ENCODE measurements at regions not wholly inside any gene's neighbourhood (a gene's known extent, or its start where the extent isn't known, plus 50 kb on each side); places are given as distances from the start of the nearest gene placed in this dataset.

DNA sequence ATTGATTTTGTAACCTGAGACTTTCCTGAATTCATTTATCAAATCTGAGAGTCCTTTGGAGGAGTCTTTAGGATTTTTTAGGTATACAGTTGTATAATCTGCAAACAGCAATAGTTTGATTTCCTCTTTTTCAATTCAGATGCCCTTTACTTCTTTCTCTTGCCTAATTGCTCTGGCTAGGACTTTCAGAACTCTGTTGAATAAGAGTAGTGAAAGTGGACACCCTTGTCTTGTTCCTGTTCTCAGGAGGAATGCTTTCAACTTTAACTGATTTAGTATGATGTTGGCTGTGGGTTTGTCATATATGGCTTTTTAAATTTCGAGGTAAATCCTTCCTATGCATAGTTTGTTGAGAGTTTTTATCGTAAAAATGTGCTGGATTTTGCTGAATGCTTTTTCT lies 227.4 kb downstream of the CSNK2A3 start (continued):
- no peak for TF ChIP-seq NFE2L1 (CRISPR knock-in tag; IDR thresholded peaks at IDR 0.05)
- TF ChIP-seq, protein P1, sequence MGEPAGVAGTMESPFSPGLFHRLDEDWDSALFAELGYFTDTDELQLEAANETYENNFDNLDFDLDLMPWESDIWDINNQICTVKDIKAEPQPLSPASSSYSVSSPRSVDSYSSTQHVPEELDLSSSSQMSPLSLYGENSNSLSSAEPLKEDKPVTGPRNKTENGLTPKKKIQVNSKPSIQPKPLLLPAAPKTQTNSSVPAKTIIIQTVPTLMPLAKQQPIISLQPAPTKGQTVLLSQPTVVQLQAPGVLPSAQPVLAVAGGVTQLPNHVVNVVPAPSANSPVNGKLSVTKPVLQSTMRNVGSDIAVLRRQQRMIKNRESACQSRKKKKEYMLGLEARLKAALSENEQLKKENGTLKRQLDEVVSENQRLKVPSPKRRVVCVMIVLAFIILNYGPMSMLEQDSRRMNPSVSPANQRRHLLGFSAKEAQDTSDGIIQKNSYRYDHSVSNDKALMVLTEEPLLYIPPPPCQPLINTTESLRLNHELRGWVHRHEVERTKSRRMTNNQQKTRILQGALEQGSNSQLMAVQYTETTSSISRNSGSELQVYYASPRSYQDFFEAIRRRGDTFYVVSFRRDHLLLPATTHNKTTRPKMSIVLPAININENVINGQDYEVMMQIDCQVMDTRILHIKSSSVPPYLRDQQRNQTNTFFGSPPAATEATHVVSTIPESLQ (CRISPR knock-in tag; IDR thresholded peaks at IDR 0.05): no peak
- TF ChIP-seq, protein P2, sequence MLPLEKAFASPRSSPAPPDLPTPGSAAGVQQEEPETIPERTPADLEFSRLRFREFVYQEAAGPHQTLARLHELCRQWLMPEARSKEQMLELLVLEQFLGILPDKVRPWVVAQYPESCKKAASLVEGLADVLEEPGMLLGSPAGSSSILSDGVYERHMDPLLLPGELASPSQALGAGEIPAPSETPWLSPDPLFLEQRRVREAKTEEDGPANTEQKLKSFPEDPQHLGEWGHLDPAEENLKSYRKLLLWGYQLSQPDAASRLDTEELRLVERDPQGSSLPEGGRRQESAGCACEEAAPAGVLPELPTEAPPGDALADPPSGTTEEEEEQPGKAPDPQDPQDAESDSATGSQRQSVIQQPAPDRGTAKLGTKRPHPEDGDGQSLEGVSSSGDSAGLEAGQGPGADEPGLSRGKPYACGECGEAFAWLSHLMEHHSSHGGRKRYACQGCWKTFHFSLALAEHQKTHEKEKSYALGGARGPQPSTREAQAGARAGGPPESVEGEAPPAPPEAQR (CRISPR knock-in tag; IDR thresholded peaks at IDR 0.05): no peak

DNA sequence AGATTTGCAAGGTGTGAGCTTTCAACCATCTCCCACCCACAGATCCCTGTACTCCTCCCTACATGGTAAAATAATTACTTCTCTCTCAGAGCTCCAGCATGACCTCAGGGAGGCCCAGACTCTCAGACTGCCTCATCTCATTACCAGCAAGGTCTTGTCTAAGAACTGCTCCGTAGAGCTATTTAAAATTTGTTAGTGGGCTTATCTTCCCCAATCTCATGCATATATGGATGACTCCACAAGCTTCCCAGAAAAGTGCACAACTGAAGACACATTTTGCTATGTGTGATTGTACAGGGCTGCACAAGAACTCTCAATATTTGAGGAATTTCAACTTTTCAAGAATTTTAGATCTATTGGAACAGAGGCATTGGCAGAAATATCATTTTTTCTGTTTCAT lies 230.3 kb downstream of the CSNK2A3 start:
- Mint-ChIP-seq H3K36me3 (no peaks in the 10 kb centered on the region), H3K9me3 (no peaks in the 10 kb centered on the region), H3K27ac (no peak overlapping the region), H3K27me3 (ENCODE audit: low read depth) (peaks cover 16% of the 10 kb centered on the region), H3K4me1 (peaks cover 19% of the 10 kb centered on the region), H3K4me3 (no peak overlapping the region)
- ChIA-PET CTCF (interaction anchor here (1.1 to 1.3 kb wide), 2 partner anchors 42 to 95 kb away, joined by 4 read pairs; no protein-coding TSS in a partner anchor), POLR2A (no interaction called here)
- TF ChIP-seq, protein P3, sequence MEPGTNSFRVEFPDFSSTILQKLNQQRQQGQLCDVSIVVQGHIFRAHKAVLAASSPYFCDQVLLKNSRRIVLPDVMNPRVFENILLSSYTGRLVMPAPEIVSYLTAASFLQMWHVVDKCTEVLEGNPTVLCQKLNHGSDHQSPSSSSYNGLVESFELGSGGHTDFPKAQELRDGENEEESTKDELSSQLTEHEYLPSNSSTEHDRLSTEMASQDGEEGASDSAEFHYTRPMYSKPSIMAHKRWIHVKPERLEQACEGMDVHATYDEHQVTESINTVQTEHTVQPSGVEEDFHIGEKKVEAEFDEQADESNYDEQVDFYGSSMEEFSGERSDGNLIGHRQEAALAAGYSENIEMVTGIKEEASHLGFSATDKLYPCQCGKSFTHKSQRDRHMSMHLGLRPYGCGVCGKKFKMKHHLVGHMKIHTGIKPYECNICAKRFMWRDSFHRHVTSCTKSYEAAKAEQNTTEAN (CRISPR knock-in tag; IDR thresholded peaks at IDR 0.05): no peak
- no peak for TF ChIP-seq ESRRA (CRISPR knock-in tag; IDR thresholded peaks at IDR 0.05; ENCODE audit: borderline replicate concordance)
- no peak for TF ChIP-seq IRF2 (CRISPR knock-in tag; IDR thresholded peaks at IDR 0.05; ENCODE audit: borderline replicate concordance, low read depth)
- TF ChIP-seq SOX15 (CRISPR knock-in tag; IDR thresholded peaks at IDR 0.05): no peak
- TF ChIP-seq, protein P4, sequence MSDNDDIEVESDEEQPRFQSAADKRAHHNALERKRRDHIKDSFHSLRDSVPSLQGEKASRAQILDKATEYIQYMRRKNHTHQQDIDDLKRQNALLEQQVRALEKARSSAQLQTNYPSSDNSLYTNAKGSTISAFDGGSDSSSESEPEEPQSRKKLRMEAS (CRISPR knock-in tag; IDR thresholded peaks at IDR 0.05): no peak
- TF ChIP-seq FOXJ3 (CRISPR knock-in tag; IDR thresholded peaks at IDR 0.05; ENCODE audit: borderline replicate concordance): no peak
- TF ChIP-seq TCF7 (CRISPR knock-in tag; IDR thresholded peaks at IDR 0.05; ENCODE audit: low read depth): no peak
- no peak for TF ChIP-seq RELA (CRISPR knock-in tag; IDR thresholded peaks at IDR 0.05; ENCODE audit: borderline replicate concordance)
- TF ChIP-seq SP1 (CRISPR knock-in tag; conservative IDR thresholded peaks at IDR 0.05): no peak
- TF ChIP-seq MXD4 (CRISPR knock-in tag; IDR thresholded peaks at IDR 0.05; ENCODE audit: borderline replicate concordance): no peak
- no peak for TF ChIP-seq GABPB1 (CRISPR knock-in tag; IDR thresholded peaks at IDR 0.05)
- TF ChIP-seq, protein P5, sequence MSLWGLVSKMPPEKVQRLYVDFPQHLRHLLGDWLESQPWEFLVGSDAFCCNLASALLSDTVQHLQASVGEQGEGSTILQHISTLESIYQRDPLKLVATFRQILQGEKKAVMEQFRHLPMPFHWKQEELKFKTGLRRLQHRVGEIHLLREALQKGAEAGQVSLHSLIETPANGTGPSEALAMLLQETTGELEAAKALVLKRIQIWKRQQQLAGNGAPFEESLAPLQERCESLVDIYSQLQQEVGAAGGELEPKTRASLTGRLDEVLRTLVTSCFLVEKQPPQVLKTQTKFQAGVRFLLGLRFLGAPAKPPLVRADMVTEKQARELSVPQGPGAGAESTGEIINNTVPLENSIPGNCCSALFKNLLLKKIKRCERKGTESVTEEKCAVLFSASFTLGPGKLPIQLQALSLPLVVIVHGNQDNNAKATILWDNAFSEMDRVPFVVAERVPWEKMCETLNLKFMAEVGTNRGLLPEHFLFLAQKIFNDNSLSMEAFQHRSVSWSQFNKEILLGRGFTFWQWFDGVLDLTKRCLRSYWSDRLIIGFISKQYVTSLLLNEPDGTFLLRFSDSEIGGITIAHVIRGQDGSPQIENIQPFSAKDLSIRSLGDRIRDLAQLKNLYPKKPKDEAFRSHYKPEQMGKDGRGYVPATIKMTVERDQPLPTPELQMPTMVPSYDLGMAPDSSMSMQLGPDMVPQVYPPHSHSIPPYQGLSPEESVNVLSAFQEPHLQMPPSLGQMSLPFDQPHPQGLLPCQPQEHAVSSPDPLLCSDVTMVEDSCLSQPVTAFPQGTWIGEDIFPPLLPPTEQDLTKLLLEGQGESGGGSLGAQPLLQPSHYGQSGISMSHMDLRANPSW (CRISPR knock-in tag; conservative IDR thresholded peaks at IDR 0.05; ENCODE audit: low read depth): no peak
- TF ChIP-seq, protein P6, sequence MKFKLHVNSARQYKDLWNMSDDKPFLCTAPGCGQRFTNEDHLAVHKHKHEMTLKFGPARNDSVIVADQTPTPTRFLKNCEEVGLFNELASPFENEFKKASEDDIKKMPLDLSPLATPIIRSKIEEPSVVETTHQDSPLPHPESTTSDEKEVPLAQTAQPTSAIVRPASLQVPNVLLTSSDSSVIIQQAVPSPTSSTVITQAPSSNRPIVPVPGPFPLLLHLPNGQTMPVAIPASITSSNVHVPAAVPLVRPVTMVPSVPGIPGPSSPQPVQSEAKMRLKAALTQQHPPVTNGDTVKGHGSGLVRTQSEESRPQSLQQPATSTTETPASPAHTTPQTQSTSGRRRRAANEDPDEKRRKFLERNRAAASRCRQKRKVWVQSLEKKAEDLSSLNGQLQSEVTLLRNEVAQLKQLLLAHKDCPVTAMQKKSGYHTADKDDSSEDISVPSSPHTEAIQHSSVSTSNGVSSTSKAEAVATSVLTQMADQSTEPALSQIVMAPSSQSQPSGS (CRISPR knock-in tag; IDR thresholded peaks at IDR 0.05; ENCODE audit: borderline replicate concordance, low read depth): no peak
- TF ChIP-seq ZNF219 (CRISPR knock-in tag; IDR thresholded peaks at IDR 0.05; ENCODE audit: borderline replicate concordance): no peak
- TF ChIP-seq, protein P7, sequence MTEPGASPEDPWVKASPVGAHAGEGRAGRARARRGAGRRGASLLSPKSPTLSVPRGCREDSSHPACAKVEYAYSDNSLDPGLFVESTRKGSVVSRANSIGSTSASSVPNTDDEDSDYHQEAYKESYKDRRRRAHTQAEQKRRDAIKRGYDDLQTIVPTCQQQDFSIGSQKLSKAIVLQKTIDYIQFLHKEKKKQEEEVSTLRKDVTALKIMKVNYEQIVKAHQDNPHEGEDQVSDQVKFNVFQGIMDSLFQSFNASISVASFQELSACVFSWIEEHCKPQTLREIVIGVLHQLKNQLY (CRISPR knock-in tag; IDR thresholded peaks at IDR 0.05): no peak
- no peak for TF ChIP-seq HMGA2 (CRISPR knock-in tag; IDR thresholded peaks at IDR 0.05)
- TF ChIP-seq, protein P8, sequence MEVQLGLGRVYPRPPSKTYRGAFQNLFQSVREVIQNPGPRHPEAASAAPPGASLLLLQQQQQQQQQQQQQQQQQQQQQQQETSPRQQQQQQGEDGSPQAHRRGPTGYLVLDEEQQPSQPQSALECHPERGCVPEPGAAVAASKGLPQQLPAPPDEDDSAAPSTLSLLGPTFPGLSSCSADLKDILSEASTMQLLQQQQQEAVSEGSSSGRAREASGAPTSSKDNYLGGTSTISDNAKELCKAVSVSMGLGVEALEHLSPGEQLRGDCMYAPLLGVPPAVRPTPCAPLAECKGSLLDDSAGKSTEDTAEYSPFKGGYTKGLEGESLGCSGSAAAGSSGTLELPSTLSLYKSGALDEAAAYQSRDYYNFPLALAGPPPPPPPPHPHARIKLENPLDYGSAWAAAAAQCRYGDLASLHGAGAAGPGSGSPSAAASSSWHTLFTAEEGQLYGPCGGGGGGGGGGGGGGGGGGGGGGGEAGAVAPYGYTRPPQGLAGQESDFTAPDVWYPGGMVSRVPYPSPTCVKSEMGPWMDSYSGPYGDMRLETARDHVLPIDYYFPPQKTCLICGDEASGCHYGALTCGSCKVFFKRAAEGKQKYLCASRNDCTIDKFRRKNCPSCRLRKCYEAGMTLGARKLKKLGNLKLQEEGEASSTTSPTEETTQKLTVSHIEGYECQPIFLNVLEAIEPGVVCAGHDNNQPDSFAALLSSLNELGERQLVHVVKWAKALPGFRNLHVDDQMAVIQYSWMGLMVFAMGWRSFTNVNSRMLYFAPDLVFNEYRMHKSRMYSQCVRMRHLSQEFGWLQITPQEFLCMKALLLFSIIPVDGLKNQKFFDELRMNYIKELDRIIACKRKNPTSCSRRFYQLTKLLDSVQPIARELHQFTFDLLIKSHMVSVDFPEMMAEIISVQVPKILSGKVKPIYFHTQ (CRISPR knock-in tag; IDR thresholded peaks at IDR 0.05): no peak
- TF ChIP-seq, protein P2 (CRISPR knock-in tag; IDR thresholded peaks at IDR 0.05): no peak
- no peak for TF ChIP-seq NFATC4 (CRISPR knock-in tag; IDR thresholded peaks at IDR 0.05)
- ATAC-seq (no peak; the same call in 1 of the 2 replicates), DNase-seq (ENCODE audit: low spot score) (no peak)
